GM21423 (cell line): ENCODE measurements at regions not wholly inside any gene's neighbourhood (a gene's known extent, or its start where the extent isn't known, plus 50 kb on each side); places are given as distances from the start of the nearest gene placed in this dataset.

Source experiments
- ATAC-seq: cut with Tn5 transposase; IDR thresholded peaks from one replicate; pipeline ENCODE4 v1.9.1; 2021; ENCODE audit warnings: mild to moderate bottlenecking, moderate library complexity; ENCODE audit not compliant: unreplicated experiment

GRCh38 chr15:89400116-89400781 lies 65.6 kb upstream of the POLG start:
- peak; percentile 7 for ATAC-seq

- ATAC-seq: peak; percentile 62
These were observed 64.9 kb upstream of the POLG start for GRCh38 chr15:89399238-89400115.

GRCh38 chr15:89398896-89399237 lies 64.2 kb upstream of the POLG start:
- ATAC-seq: no peak

GRCh38 chr15:89397653-89398023 lies 63.0 kb upstream of the POLG start:
- no peak for ATAC-seq

GRCh38 chr15:89396723-89397652 lies 62.4 kb upstream of the POLG start:
- no peak for ATAC-seq

GRCh38 chr15:89395996-89396395 lies 61.4 kb upstream of the POLG start:
- ATAC-seq: no peak

GRCh38 chr15:89395461-89395871 lies 60.8 kb upstream of the POLG start:
- ATAC-seq: no peak

- ATAC-seq: no peak
These were observed 60.4 kb upstream of the POLG start for GRCh38 chr15:89395031-89395430.

- no peak for ATAC-seq
These were observed 58.4 kb upstream of the POLG start for GRCh38 chr15:89393056-89393455.

- no peak for ATAC-seq
These were observed 57.1 kb upstream of the POLG start for GRCh38 chr15:89391685-89392257.

GRCh38 chr15:89389841-89390603 lies 55.4 kb upstream of the POLG start:
- ATAC-seq: no peak

- no peak for ATAC-seq
These were observed 52.7 kb upstream of the POLG start for GRCh38 chr15:89387140-89387903.

GRCh38 chr15:89385596-89386331 lies 51.1 kb upstream of the POLG start:
- no peak for ATAC-seq
